ENCODE measurements at regions not wholly inside any gene's neighbourhood (a gene's known extent, or its start where the extent isn't known, plus 50 kb on each side); places are given as distances from the start of the nearest gene placed in this dataset.
A peak's percentile ranks its signal among the peaks of the same experiment; 100 is the strongest.

DNA sequence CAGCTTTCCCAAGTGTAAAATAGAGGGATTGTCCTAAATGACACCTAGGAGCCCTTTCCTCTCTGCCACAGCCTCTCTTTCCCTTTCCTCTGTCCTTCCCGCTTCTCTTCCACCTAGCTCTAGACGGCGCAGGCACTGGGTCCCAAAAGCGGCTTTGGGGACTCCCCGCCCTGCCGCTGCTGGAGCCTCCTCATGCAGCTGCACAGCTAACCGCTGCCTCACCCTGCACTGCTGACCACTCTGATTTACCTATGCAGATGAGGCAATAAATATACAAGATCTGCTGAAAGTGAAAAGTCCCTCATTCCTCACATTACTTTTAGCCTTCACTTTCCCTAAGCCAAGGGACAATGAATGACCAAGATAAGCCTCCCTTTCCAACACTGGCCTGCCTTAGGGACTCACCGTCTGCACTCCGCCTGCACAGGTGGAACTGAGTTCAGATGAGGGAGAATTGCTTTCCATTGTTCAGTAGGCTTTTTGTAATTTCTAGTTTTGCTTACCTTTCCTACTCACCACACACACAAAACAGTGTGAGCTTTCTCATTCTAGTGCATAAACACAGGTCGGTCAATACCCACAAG lies 197.5 kb upstream of the BCL6 start:
- no peaks in the 10 kb centered on the region for H3K27me3 ChIP-seq (ENCODE audit: insufficient read depth, low read length)
- H2BK5ac ChIP-seq (ENCODE audit: insufficient read length, low read length): no peak overlapping the region
- H3K9ac ChIP-seq (ENCODE audit: extremely low read depth, insufficient read length, low read length): no peak overlapping the region
- peaks cover 2% of the 10 kb centered on the region; the same call in 1 of the 2 replicates for H3K4me1 ChIP-seq (ENCODE audit: insufficient read depth, low read length)
- H3K23ac ChIP-seq (ENCODE audit: insufficient read length, low read depth, low read length): no peak overlapping the region
- Mint-ChIP-seq H3K36me3 (ENCODE audit: insufficient read depth in 1 of 3, low read depth in 3 of 3) (no peaks in the 10 kb centered on the region), H3K27ac (no peak overlapping the region), H3K9me3 (no peaks in the 10 kb centered on the region), H3K27me3 (ENCODE audit: low read depth) (no peaks in the 10 kb centered on the region), H3K4me3 (no peak overlapping the region), H3K4me1 (peaks cover 11 to 18% of the 10 kb centered on the region in 2 experiments)
- H2BK15ac ChIP-seq (ENCODE audit: low read depth, low read length): no peak overlapping the region
- H3T11ph ChIP-seq (ENCODE audit: low read length): no peak overlapping the region
- no peaks in the 10 kb centered on the region for H3K79me1 ChIP-seq (ENCODE audit: insufficient read depth, low read depth, low read length, poor library complexity, severe bottlenecking)
- H2BK12ac ChIP-seq (ENCODE audit: insufficient read length, low read depth, low read length): no peak overlapping the region
- no peak overlapping the region for H2AFZ ChIP-seq (ENCODE audit: low read length)
- no peak overlapping the region for H3K4ac ChIP-seq (ENCODE audit: low read depth, low read length)
- no peaks in the 10 kb centered on the region for H3K23me2 ChIP-seq (ENCODE audit: insufficient read length, low read depth, low read length, poor library complexity, severe bottlenecking)
- H4K91ac ChIP-seq (ENCODE audit: insufficient read length, low read depth, low read length): no peak overlapping the region
- no peak for DNase-seq
- H2BK120ac ChIP-seq (ENCODE audit: low read depth, low read length, poor library complexity, severe bottlenecking): peak overlapping the region; percentile 11
- no peak overlapping the region for H4K8ac ChIP-seq (replicated peaks; ENCODE audit: insufficient read length, low read depth, low read length)
- H3K56ac ChIP-seq (ENCODE audit: insufficient read length, low read depth, low read length): no peak overlapping the region
- no peak overlapping the region for H2BK20ac ChIP-seq (ENCODE audit: low read depth, low read length, poor library complexity, severe bottlenecking)
- no peaks in the 10 kb centered on the region for H4K20me1 ChIP-seq (ENCODE audit: control insufficient read depth, insufficient read depth, insufficient read length)
- no CpG with 5 or more reads among the region's 10 CpGs for WGBS (ENCODE audit: extremely low coverage, insufficient read length, low lambda C conversion rate)
- no peak overlapping the region for H2AK5ac ChIP-seq (ENCODE audit: insufficient read length, low read length)
- no peak overlapping the region for H3K27ac ChIP-seq (ENCODE audit: insufficient read length, low read depth, low read length)
- no peaks in the 10 kb centered on the region for H3K79me2 ChIP-seq (ENCODE audit: insufficient read depth, low read length)
- H3K9me3 ChIP-seq (ENCODE audit: control insufficient read depth, low read depth, low read length): no peaks in the 10 kb centered on the region
- TF ChIP-seq, protein P1, sequence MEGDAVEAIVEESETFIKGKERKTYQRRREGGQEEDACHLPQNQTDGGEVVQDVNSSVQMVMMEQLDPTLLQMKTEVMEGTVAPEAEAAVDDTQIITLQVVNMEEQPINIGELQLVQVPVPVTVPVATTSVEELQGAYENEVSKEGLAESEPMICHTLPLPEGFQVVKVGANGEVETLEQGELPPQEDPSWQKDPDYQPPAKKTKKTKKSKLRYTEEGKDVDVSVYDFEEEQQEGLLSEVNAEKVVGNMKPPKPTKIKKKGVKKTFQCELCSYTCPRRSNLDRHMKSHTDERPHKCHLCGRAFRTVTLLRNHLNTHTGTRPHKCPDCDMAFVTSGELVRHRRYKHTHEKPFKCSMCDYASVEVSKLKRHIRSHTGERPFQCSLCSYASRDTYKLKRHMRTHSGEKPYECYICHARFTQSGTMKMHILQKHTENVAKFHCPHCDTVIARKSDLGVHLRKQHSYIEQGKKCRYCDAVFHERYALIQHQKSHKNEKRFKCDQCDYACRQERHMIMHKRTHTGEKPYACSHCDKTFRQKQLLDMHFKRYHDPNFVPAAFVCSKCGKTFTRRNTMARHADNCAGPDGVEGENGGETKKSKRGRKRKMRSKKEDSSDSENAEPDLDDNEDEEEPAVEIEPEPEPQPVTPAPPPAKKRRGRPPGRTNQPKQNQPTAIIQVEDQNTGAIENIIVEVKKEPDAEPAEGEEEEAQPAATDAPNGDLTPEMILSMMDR (conservative IDR thresholded peaks at IDR 0.05): no peak
- no peak overlapping the region for H3K14ac ChIP-seq (ENCODE audit: insufficient read depth, low read length)
- H3K18ac ChIP-seq (ENCODE audit: insufficient read length, low read depth, low read length): no peak overlapping the region
- H3K4me2 ChIP-seq (ENCODE audit: insufficient read depth, insufficient read length, low read length): no peak overlapping the region
- no peak overlapping the region for H4K5ac ChIP-seq (ENCODE audit: insufficient read length, low read depth, low read length)

Data from H9 (cell line).